Kidney (tissue), 13 donors: ENCODE measurements at regions not wholly inside any gene's neighbourhood (a gene's known extent, or its start where the extent isn't known, plus 50 kb on each side); places are given as distances from the start of the nearest gene placed in this dataset.

Source experiments
- DNase-seq, 5 donors: peaks; one replicate each; pipeline ENCODE4 v3.0.0-alpha.2; 2013 to 2020
- FAIRE-seq: peaks from 2 replicates; lab custom pipeline; 2012; peaks lifted over from hg19 to GRCh38; lab: Jason Lieb, UNC
- H3K27ac ChIP-seq, 2 donors: one replicate each; pipeline ENCODE4 v1.7.0; 2013; ENCODE audit warnings: low read depth in 2 of 2, low read length in 2 of 2, inconsistent platforms in 1 of 2
- H3K27me3 ChIP-seq: one replicate; pipeline ENCODE4 v1.7.1; 2013; ENCODE audit warnings: low read length, inconsistent platforms; ENCODE audit not compliant: control insufficient read depth, insufficient read depth
- H3K36me3 ChIP-seq, 3 donors: one replicate each; pipeline versions ENCODE4 v1.7.0 to v1.7.1; 2013; ENCODE audit warnings: low read length in 3 of 3, control low read depth in 1 of 3, inconsistent platforms in 1 of 3; ENCODE audit not compliant: insufficient read depth in 3 of 3, control insufficient read depth in 2 of 3
- H3K4me1 ChIP-seq, 3 donors: one replicate each; pipeline versions ENCODE4 v1.7.0 to v1.7.1; 2013; ENCODE audit warnings: low read length in 3 of 3, inconsistent platforms in 1 of 3, low read depth in 1 of 3; ENCODE audit not compliant: control insufficient read depth in 2 of 3, insufficient read depth in 2 of 3
- H3K4me3 ChIP-seq, 3 donors: one replicate each; pipeline versions ENCODE4 v1.7.0 to v1.8.1; 2013; ENCODE audit warnings: low read length in 3 of 3, control low read depth in 1 of 3, inconsistent platforms in 1 of 3
- H3K9ac ChIP-seq, 3 donors: one replicate each; pipeline versions ENCODE4 v1.7.0 to v1.7.1; 2013; ENCODE audit warnings: low read length in 3 of 3, control low read depth in 1 of 3, inconsistent platforms in 1 of 3
- H3K9me3 ChIP-seq, 3 donors: one replicate each; pipeline versions ENCODE4 v1.7.0 to v1.7.1; 2013; ENCODE audit warnings: low read length in 3 of 3, control low read depth in 1 of 3, inconsistent platforms in 1 of 3; ENCODE audit not compliant: control insufficient read depth in 2 of 3, insufficient read depth in 1 of 3
- intact Hi-C: fragments of 100-400 bp; cut with DNase I; formaldehyde crosslinking; loops from one replicate; pipeline ENCODE4 v1.11.1; 2022
- TF ChIP-seq, protein P1 (sequence below): IDR thresholded peaks from 3 replicates; pipeline ENCODE4 v1.5.1; 2012; ENCODE audit warnings: mild to moderate bottlenecking, moderate library complexity, borderline replicate concordance; ENCODE audit not compliant: insufficient read depth; ENCODE audit errors: extremely low read depth
- donor health status: control.
- donor health status: control.
- donor health status: control.
- donor health status: control.
- donor health status: control.
- donor health status: DM: yes; HTN: yes; CAD: no.
- donor health status: Normal renal cell carcinoma (clear cell type).

DNA sequence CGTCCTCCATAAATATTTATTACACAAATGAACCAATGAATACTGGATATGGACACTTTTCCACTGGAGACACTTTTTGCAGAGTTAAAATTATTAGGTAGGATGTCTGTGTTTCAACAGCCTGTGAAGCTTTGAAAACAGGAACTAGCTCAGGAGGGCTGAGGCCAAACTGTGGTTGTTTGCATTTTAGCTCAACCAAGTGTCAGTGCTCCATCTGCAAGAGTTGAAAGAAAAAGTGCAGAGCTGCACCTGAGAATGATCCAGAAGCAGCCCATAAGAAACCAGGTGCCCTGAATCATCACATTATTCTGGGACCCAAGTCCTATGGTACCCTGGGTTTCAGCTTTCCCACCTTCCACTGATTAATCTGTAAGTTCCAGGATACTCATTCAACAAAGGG, 180.4 kb downstream of the TRIB2 start:
- no peaks in the 10 kb centered on the region for H3K27me3 ChIP-seq
- no peak overlapping the region for H3K4me3 ChIP-seq
- FAIRE-seq (no peak), DNase-seq (no peak)
- H3K27ac ChIP-seq: peak overlapping the region in 1 of 2 donors; percentile 6
- intact Hi-C loops: no loop called here
- H3K9me3 ChIP-seq: peaks cover 0 to 11% (median 0%) of the 10 kb centered on the region in 3 donors
- TF ChIP-seq, protein P1, sequence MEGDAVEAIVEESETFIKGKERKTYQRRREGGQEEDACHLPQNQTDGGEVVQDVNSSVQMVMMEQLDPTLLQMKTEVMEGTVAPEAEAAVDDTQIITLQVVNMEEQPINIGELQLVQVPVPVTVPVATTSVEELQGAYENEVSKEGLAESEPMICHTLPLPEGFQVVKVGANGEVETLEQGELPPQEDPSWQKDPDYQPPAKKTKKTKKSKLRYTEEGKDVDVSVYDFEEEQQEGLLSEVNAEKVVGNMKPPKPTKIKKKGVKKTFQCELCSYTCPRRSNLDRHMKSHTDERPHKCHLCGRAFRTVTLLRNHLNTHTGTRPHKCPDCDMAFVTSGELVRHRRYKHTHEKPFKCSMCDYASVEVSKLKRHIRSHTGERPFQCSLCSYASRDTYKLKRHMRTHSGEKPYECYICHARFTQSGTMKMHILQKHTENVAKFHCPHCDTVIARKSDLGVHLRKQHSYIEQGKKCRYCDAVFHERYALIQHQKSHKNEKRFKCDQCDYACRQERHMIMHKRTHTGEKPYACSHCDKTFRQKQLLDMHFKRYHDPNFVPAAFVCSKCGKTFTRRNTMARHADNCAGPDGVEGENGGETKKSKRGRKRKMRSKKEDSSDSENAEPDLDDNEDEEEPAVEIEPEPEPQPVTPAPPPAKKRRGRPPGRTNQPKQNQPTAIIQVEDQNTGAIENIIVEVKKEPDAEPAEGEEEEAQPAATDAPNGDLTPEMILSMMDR: no peak
- no peak overlapping the region for H3K9ac ChIP-seq
- H3K4me1 ChIP-seq: no peaks in the 10 kb centered on the region
- H3K36me3 ChIP-seq: no peaks in the 10 kb centered on the region

DNA sequence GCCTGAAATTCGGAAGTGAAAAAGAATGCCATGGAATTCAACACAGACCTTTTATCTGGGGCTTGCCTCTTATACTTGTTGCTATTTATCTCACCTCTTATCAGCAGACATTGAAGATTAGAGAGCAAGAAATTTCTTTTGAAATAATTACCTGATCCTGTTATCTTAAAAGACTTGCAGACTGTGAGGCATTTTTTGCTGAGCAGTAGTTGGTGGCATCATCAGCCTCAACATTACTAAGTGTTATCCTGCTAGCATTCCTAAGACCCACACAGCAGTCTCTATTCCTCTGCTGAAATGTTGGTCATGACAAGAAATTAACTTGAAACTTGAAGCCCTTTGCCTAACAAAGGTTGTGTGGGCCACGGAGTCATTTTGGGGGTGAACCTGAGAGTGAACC, 186.5 kb downstream of the TRIB2 start:
- no peaks in the 10 kb centered on the region for H3K27me3 ChIP-seq
- FAIRE-seq (no peak), DNase-seq (no peak)
- intact Hi-C loops: no loop called here
- no peak overlapping the region for H3K27ac ChIP-seq
- H3K4me1 ChIP-seq: no peaks in the 10 kb centered on the region
- no peaks in the 10 kb centered on the region for H3K9me3 ChIP-seq
- H3K4me3 ChIP-seq: no peak overlapping the region
- H3K36me3 ChIP-seq: no peaks in the 10 kb centered on the region
- TF ChIP-seq, protein P1: no peak
- no peak overlapping the region for H3K9ac ChIP-seq

DNA sequence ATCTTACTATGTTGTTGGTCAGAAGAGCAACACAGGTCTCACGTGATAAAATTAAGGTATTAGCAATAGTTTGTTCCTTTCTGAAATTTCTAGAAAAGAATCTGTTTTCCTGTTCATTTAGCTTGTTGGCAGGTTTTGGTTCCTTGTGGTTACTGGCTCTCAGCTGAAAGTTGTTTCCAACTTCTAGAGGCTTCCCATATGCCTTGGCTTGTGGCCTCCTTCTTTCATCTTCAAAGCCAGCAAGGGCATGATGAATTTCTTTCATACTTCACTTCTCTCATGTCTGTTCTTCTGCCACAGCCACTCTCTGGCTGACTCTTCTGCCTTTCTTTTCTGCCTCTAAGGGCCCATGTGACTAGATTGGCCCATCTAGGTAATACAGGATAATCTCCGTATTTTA, 193.7 kb downstream of the TRIB2 start:
- Histone ChIP-seq H3K9me3 (no peaks in the 10 kb centered on the region), H3K4me1 (no peaks in the 10 kb centered on the region), H3K9ac (no peak overlapping the region), H3K36me3 (no peaks in the 10 kb centered on the region), H3K4me3 (no peak overlapping the region), H3K27me3 (no peaks in the 10 kb centered on the region), H3K27ac (no peak overlapping the region)
- intact Hi-C loops: no loop called here
- FAIRE-seq (no peak), DNase-seq (no peak)
- TF ChIP-seq, protein P1: no peak

DNA sequence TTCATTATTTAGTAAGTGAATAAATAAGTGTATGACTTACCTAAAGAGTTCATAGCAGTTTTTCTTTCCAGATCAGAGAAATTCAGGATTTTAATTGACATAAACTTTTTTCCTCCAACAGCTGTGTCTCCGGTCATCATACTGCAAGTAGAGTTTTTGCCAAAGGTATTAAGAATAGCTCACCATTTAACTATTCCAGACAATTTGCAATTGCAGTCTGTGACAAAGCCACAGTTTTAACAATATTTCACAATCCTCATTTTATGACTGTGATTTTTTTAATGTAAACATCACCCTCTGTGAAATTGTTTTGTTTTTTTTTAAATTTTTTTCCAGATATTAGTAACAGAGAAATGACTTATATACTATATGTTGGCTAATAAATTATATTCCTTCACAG, 199.1 kb downstream of the TRIB2 start:
- intact Hi-C loops: no loop called here
- H3K27ac ChIP-seq: no peak overlapping the region
- DNase-seq (no peak), FAIRE-seq (peak; percentile 6)
- H3K4me3 ChIP-seq: no peak overlapping the region
- H3K36me3 ChIP-seq: no peaks in the 10 kb centered on the region
- no peak overlapping the region for H3K9ac ChIP-seq
- H3K9me3 ChIP-seq: no peaks in the 10 kb centered on the region
- H3K27me3 ChIP-seq: no peaks in the 10 kb centered on the region
- H3K4me1 ChIP-seq: no peaks in the 10 kb centered on the region
- TF ChIP-seq, protein P1: no peak
